Upper lobe of right lung (tissue), 1 donor: ENCODE measurements at regions not wholly inside any gene's neighbourhood (a gene's known extent, or its start where the extent isn't known, plus 50 kb on each side); places are given as distances from the start of the nearest gene placed in this dataset.

ENCODE experiments used
- ATAC-seq: fragments of 200-7000 bp; cut with Tn5 transposase; one replicate; pipeline ENCODE4 v1.9.1; 2020; ENCODE audit warnings: mild to moderate bottlenecking, moderate library complexity
- DNase-seq: peaks from one replicate; pipeline ENCODE4 v3.0.0-alpha.2; 2020
- H3K27ac ChIP-seq: fragments of 200-600 bp; one replicate; pipeline ENCODE4 v1.8.0; 2022
- H3K27me3 ChIP-seq: fragments of 200-600 bp; one replicate; pipeline ENCODE4 v1.8.0; 2022; ENCODE audit warnings: mild to moderate bottlenecking
- H3K36me3 ChIP-seq: fragments of 200-600 bp; one replicate; pipeline ENCODE4 v1.8.0; 2022
- H3K4me1 ChIP-seq: fragments of 200-600 bp; one replicate; pipeline ENCODE4 v1.8.0; 2022
- H3K4me3 ChIP-seq: fragments of 200-600 bp; one replicate; pipeline ENCODE4 v1.8.0; 2022; ENCODE audit warnings: mild to moderate bottlenecking
- H3K9me3 ChIP-seq: fragments of 200-600 bp; one replicate; pipeline ENCODE4 v1.8.0; 2022
- intact Hi-C: fragments of 100-400 bp; cut with DNase I; formaldehyde crosslinking; loops from one replicate; pipeline ENCODE4 v1.11.0; 2022
- TF ChIP-seq, protein P1 (sequence below): fragments of 200-600 bp; IDR thresholded peaks from one replicate; pipeline ENCODE4 v1.8.0; 2022; ENCODE audit warnings: antibody characterized with exemption
- donor health status: DM: no; HTN: yes; CAD: no; lungs with severe emphysema.

DNA sequence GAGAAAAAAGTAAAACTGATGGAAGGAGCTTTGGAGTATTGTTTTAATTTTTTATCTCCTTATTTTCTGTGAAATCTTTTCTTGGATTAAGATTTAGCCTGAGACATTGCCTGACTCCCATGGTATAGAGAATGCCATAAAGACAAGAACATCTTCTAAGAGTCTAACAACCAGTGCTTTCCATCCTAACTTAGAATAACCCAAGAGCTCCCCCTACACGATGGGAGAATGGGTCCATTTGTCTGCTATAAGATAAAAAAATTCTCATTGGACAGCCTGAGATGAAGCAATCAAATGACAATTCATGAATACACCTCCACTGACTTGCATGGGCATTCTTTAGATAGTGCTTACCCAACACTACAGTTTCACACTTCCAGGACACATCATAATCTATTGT, 478.1 kb downstream of the TTLL7 start:
- ATAC-seq: no peak
- Histone ChIP-seq H3K4me1 (no peaks in the 10 kb centered on the region), H3K27me3 (no peaks in the 10 kb centered on the region), H3K9me3 (no peaks in the 10 kb centered on the region), H3K36me3 (no peaks in the 10 kb centered on the region), H3K27ac (no peak overlapping the region), H3K4me3 (no peak overlapping the region)
- TF ChIP-seq, protein P1, sequence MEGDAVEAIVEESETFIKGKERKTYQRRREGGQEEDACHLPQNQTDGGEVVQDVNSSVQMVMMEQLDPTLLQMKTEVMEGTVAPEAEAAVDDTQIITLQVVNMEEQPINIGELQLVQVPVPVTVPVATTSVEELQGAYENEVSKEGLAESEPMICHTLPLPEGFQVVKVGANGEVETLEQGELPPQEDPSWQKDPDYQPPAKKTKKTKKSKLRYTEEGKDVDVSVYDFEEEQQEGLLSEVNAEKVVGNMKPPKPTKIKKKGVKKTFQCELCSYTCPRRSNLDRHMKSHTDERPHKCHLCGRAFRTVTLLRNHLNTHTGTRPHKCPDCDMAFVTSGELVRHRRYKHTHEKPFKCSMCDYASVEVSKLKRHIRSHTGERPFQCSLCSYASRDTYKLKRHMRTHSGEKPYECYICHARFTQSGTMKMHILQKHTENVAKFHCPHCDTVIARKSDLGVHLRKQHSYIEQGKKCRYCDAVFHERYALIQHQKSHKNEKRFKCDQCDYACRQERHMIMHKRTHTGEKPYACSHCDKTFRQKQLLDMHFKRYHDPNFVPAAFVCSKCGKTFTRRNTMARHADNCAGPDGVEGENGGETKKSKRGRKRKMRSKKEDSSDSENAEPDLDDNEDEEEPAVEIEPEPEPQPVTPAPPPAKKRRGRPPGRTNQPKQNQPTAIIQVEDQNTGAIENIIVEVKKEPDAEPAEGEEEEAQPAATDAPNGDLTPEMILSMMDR: no peak
- no peak for DNase-seq
- intact Hi-C loops: no loop called here

- no peaks in the 10 kb centered on the region for H3K4me1 ChIP-seq
- H3K27ac ChIP-seq: no peak overlapping the region
- intact Hi-C loops: no loop called here
- H3K27me3 ChIP-seq: no peaks in the 10 kb centered on the region
- TF ChIP-seq, protein P1: no peak
- no peaks in the 10 kb centered on the region for H3K36me3 ChIP-seq
- H3K4me3 ChIP-seq: no peak overlapping the region
- DNase-seq (no peak), ATAC-seq (no peak)
- no peaks in the 10 kb centered on the region for H3K9me3 ChIP-seq
These were observed 482.6 kb downstream of the TTLL7 start for GRCh38 chr1:83516369-83516768.

DNA sequence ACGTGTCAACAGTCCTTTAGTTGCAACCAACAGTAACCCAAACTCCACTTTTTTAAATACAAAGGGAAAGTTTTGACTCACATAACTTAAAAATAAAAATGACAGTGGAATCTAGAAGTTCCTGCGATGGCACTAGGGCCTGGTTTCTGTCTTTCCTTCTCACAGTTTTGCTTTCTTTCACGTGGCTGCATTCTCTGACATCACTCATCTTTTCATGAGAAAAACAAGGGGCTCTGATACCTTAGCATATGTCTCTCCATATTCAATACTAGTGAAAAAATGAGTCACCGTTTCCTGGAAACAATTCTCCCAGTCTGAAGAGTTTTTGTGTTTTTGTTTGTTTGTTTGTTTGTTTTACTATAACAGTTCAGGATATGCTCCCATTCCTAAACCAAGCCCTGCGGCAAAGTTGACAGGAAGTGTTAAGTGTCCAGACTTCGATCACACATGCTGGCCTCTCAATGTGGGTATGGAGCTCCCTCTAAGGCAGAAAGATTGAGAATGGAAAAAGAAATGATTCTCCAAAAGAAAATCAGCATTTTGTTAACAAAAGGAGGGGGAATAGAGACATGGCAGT, 483.3 kb downstream of the TTLL7 start:
- H3K9me3 ChIP-seq: no peaks in the 10 kb centered on the region
- intact Hi-C loops: no loop called here
- H3K4me3 ChIP-seq: no peak overlapping the region
- H3K36me3 ChIP-seq: no peaks in the 10 kb centered on the region
- H3K27me3 ChIP-seq: no peaks in the 10 kb centered on the region
- no peak for DNase-seq
- no peaks in the 10 kb centered on the region for H3K4me1 ChIP-seq
- TF ChIP-seq, protein P1: no peak
- no peak for ATAC-seq
- no peak overlapping the region for H3K27ac ChIP-seq

DNA sequence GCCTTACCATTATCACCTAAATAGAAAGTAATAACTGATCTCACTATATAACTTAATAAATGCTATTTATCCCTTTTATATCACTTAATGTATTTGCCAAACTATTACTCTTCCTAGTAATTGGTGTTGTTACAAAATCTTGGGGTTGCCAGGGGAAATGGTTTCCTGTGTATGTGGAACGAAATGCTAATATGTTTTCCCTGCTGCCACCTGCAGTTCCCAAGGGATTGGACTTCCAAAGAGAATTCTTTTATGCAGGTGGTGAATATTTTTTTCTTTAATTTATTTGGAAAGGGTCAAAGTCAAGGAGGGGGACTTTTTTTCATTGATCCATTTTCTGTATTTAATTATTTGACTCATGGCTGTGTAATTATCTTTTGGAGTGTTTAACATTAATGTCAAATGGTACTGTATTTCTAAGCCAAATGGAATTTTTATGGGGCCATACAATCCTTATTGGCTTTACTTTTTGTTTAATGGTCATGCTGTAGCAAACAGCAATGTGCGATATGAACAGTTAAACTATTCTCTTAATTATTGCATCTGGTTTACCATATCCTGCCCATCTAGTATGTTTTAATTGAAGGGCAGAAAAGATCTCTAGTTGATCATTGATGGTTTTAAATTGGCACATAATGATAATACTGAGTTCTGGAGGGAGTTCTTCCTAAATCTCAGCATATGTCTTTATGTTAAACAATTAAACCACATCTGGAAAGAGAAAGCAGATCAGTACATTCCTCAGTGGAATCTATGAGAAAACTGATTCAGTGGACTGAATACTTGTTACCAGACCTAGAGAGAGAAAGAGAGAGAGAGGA, 486.3 kb downstream of the TTLL7 start:
- no peak overlapping the region for H3K27ac ChIP-seq
- intact Hi-C loops: no loop called here
- H3K4me1 ChIP-seq: peaks cover 14% of the 10 kb centered on the region
- TF ChIP-seq, protein P1: no peak
- H3K27me3 ChIP-seq: no peaks in the 10 kb centered on the region
- no peak for DNase-seq
- no peaks in the 10 kb centered on the region for H3K36me3 ChIP-seq
- no peaks in the 10 kb centered on the region for H3K9me3 ChIP-seq
- no peak overlapping the region for H3K4me3 ChIP-seq
- ATAC-seq: no peak

DNA sequence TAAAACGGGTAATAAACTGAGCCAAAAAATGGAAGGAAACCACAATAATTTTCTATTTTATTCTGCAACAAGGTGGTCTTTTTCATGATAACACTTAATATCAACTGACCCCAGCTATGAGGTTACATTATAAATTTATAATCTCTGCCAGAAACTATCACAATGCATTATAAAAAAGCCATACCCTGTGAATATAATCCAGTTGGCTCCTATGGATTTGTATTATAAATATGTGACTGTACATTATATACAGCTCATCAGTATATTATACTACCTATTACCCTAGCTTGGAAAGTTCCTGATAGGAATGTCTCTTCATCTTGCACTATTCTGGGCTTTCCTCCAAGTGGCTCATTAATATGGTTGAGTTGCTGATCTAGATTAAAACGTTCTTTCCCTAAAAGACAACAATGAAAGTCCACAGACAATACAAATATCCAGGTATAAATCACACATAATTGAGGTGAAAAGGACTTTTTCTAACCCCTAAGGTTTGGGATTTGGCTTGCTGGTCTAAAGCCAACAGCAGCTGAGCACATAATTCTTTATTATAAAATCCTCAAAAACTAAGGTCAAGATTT, 487.7 kb downstream of the TTLL7 start:
- no peak overlapping the region for H3K27ac ChIP-seq
- H3K27me3 ChIP-seq: no peaks in the 10 kb centered on the region
- TF ChIP-seq, protein P1: no peak
- peaks cover 14% of the 10 kb centered on the region for H3K4me1 ChIP-seq
- ATAC-seq (no peak), DNase-seq (no peak)
- no peaks in the 10 kb centered on the region for H3K9me3 ChIP-seq
- H3K36me3 ChIP-seq: no peaks in the 10 kb centered on the region
- H3K4me3 ChIP-seq: no peak overlapping the region
- intact Hi-C loops: no loop called here
